ENCODE measurements at regions not wholly inside any gene's neighbourhood (a gene's known extent, or its start where the extent isn't known, plus 50 kb on each side); places are given as distances from the start of the nearest gene placed in this dataset.

- TF ChIP-seq CTCF (IDR thresholded peaks at IDR 0.05) (no peak), POLR2A (IDR thresholded peaks at IDR 0.05) (no peak)
Measured at GRCh38 chr19:31498781-31499180, 149.5 kb upstream of the TSHZ3 start.
